BJ (cell line): ENCODE measurements at regions not wholly inside any gene's neighbourhood (a gene's known extent, or its start where the extent isn't known, plus 50 kb on each side); places are given as distances from the start of the nearest gene placed in this dataset.

Experiments
- CTCF ChIA-PET: fragments of 350-600 bp; formaldehyde crosslinking; extraction: SDS; loops from one replicate; lab custom pipeline; 2021; ENCODE audit warnings: antibody characterized with exemption, inconsistent platforms; lab: Yijun Ruan, JAX
- POLR2A ChIA-PET: fragments of 300-600 bp; sonication (Branson Sonifier 250); formaldehyde crosslinking; extraction: SDS; loops from one replicate; lab custom pipeline; 2021; ENCODE audit warnings: antibody characterized with exemption; lab: Charles Lee
- DNase-seq: peaks from one replicate; pipeline ENCODE4 v3.0.0-alpha.2; 2011; ENCODE audit warnings: low read depth
- H3K27me3 ChIP-seq: 2 replicates; pipeline ENCODE4 v1.6.0; 2011; ENCODE audit warnings: low read length; ENCODE audit not compliant: control insufficient read depth, insufficient read depth
- H3K36me3 ChIP-seq: 2 replicates; pipeline ENCODE4 v1.5.1; 2011; ENCODE audit warnings: low read length; ENCODE audit not compliant: control insufficient read depth, insufficient read depth
- H3K4me3 ChIP-seq: 2 replicates; pipeline ENCODE4 v1.5.1; 2011; ENCODE audit warnings: low read depth, mild to moderate bottlenecking, control low read depth, low read length
- CTCF ChIP-seq: IDR thresholded peaks from 2 replicates; pipeline ENCODE4 v1.5.1; 2011; ENCODE audit warnings: low read depth, mild to moderate bottlenecking, control low read depth, inconsistent platforms, low read length, moderate library complexity; ENCODE audit not compliant: insufficient read depth

DNA sequence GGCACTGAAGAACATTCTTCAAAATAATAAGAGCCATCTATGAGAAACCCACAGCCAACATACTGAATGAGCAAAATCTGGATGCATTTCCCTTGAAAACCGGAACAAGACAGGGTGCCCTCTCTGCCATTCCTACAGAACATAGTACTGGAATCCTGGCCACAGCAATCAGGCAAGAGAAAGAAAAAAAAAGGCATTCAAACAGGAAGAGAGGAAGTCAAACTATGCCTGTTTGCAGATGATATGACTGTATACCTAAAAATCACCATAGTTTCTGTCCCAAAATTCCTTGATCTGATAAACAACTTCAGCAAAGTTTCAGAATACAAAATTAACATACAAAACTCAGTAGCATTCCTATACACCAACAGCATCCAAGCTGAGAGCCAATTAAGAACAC, 119.5 kb upstream of the PARD3B start:
- H3K4me3 ChIP-seq = no peak overlapping the region
- CTCF ChIA-PET = no interaction called here
- no peak for TF ChIP-seq CTCF

GRCh38 chr2:204428675-204429074, 116.6 kb upstream of the PARD3B start:
- H3K4me3 ChIP-seq = no peak overlapping the region
- H3K27me3 ChIP-seq = no peaks in the 10 kb centered on the region
- ChIA-PET CTCF (no interaction called here), POLR2A (no interaction called here)
- TF ChIP-seq CTCF = no peak
- DNase-seq = no peak
- H3K36me3 ChIP-seq = no peaks in the 10 kb centered on the region

More for the DNA sequence above, 119.5 kb upstream of the PARD3B start:
- POLR2A ChIA-PET = no interaction called here
- Histone ChIP-seq H3K27me3 (no peaks in the 10 kb centered on the region), H3K36me3 (no peaks in the 10 kb centered on the region)
- DNase-seq = no peak

DNA sequence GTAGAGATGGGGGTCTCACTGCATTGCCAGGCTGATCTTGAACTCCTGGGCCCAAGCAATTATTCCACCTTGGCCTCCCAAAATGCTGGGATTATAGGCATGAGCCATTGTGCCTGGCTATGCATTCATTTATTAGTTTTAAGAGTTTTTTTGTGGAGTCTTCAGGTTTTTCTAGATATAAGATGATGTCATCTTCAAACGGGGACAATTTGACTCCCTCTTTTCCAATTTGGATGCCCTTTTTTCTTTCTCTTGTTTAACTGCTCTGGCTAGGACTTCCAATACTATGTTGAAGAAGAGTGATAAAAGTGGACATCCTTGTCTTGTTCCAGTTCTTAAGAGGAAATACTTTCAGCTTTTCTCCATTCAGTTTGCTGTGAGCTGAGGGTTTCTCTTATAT, 113.7 kb upstream of the PARD3B start:
- Histone ChIP-seq H3K27me3 (no peaks in the 10 kb centered on the region), H3K4me3 (no peak overlapping the region), H3K36me3 (no peaks in the 10 kb centered on the region)
- ChIA-PET CTCF (no interaction called here), POLR2A (no interaction called here)
- no peak for DNase-seq
- TF ChIP-seq CTCF = no peak

DNA sequence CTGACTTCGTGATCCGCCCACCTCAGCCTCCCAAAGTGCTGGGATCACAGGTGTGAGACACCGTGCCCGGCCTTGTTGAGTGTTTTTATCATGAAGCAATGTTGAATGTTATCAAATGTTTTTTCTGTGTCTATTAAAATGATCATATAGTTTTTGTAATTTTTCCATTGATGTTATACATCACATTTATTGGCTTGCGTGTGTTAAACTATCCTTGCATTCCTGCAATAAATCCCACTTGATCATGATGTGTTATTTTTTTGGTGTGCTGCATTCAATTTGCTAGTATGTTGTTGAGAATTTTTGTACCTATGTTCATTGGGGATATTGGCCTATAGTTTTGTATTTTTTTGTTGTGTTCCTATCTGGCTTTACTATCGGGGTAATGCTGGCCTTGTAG, 113.1 kb upstream of the PARD3B start:
- no peak for TF ChIP-seq CTCF
- DNase-seq = no peak
- Histone ChIP-seq H3K36me3 (no peaks in the 10 kb centered on the region), H3K27me3 (no peaks in the 10 kb centered on the region), H3K4me3 (no peak overlapping the region)
- ChIA-PET POLR2A (no interaction called here), CTCF (no interaction called here)

- Histone ChIP-seq H3K4me3 (no peak overlapping the region), H3K27me3 (no peaks in the 10 kb centered on the region), H3K36me3 (no peaks in the 10 kb centered on the region)
- POLR2A ChIA-PET = no interaction called here
- DNase-seq = no peak
- no peak for TF ChIP-seq CTCF
- CTCF ChIA-PET = interaction anchor here (0.7 kb wide), 1 partner anchor 72 kb away, joined by 3 read pairs; no protein-coding TSS in a partner anchor
Measured at GRCh38 chr2:204434660-204435462, 110.4 kb upstream of the PARD3B start.
